Astrocyte of the spinal cord (primary cell): ENCODE measurements at regions not wholly inside any gene's neighbourhood (a gene's known extent, or its start where the extent isn't known, plus 50 kb on each side); places are given as distances from the start of the nearest gene placed in this dataset.

ENCODE experiments used
- DNase-seq: peaks from one replicate; pipeline ENCODE4 v3.0.0; 2011; ENCODE audit warnings: low read depth, low spot score
- H3K4me3 ChIP-seq: 2 replicates; pipeline ENCODE4 v1.5.1; 2011; ENCODE audit warnings: low read depth, mild to moderate bottlenecking, low read length, moderate library complexity
- CTCF ChIP-seq: IDR thresholded peaks from 2 replicates; pipeline ENCODE4 v1.5.1; 2012; ENCODE audit warnings: low read depth, mild to moderate bottlenecking, low read length, inconsistent platforms
- in situ Hi-C: cut with HindIII; loops from 2 replicates; pipeline ENCODE4 v1.10.0; 2017; ENCODE audit warnings: low sequenced_read_pairs

- in situ Hi-C loops, result no loop called here
- H3K4me3 ChIP-seq, result no peak overlapping the region
- no peak for DNase-seq
- no peak for TF ChIP-seq CTCF
Measured at GRCh38 chr3:102158080-102158740, 276.6 kb upstream of the ZPLD1 start.

GRCh38 chr3:102159810-102160451 lies 274.9 kb upstream of the ZPLD1 start:
- in situ Hi-C loops, result no loop called here
- no peak overlapping the region for H3K4me3 ChIP-seq
- DNase-seq, result no peak
- no peak for TF ChIP-seq CTCF

- in situ Hi-C loops, result no loop called here
- H3K4me3 ChIP-seq, result no peak overlapping the region
- no peak for TF ChIP-seq CTCF
- DNase-seq, result no peak
Measured at GRCh38 chr3:102161384-102162006, 273.3 kb upstream of the ZPLD1 start.

- no peak for DNase-seq
- in situ Hi-C loops, result no loop called here
- H3K4me3 ChIP-seq, result no peak overlapping the region
Measured at GRCh38 chr3:102162251-102162650, 272.6 kb upstream of the ZPLD1 start.

GRCh38 chr3:102163039-102163817 lies 271.6 kb upstream of the ZPLD1 start:
- no peak overlapping the region for H3K4me3 ChIP-seq
- no peak for TF ChIP-seq CTCF
- peak; percentile 64 for DNase-seq
- in situ Hi-C loops, result no loop called here

More at GRCh38 chr3:102162251-102162650, 272.6 kb upstream of the ZPLD1 start:
- no peak for TF ChIP-seq CTCF

GRCh38 chr3:102163818-102164154 lies 271.0 kb upstream of the ZPLD1 start:
- no peak for TF ChIP-seq CTCF
- no peak for DNase-seq
- in situ Hi-C loops, result no loop called here

More at GRCh38 chr3:102163818-102164154, 271.0 kb upstream of the ZPLD1 start:
- no peak overlapping the region for H3K4me3 ChIP-seq
